GM23338 (cell line): ENCODE measurements at regions not wholly inside any gene's neighbourhood (a gene's known extent, or its start where the extent isn't known, plus 50 kb on each side); places are given as distances from the start of the nearest gene placed in this dataset.

Experiments used
- CREB1 ChIP-seq: fragments of 250-450 bp; sonication (Bioruptor Pico); IDR thresholded peaks from 2 replicates; pipeline ENCODE4 v1.5.0; 2020; ENCODE audit warnings: low read depth, mild to moderate bottlenecking, moderate library complexity
- EZH2 ChIP-seq: fragments of 200-600 bp; sonication (generic); IDR thresholded peaks from one replicate; pipeline ENCODE4 v1.8.0; 2017; ENCODE audit warnings: antibody characterized with exemption, mild to moderate bottlenecking, low read depth; ENCODE audit not compliant: unreplicated experiment
- EZH2phosphoT487 ChIP-seq: fragments of 200-600 bp; sonication (generic); IDR thresholded peaks from one replicate; pipeline ENCODE4 v1.8.1; 2018; ENCODE audit warnings: antibody characterized with exemption; ENCODE audit not compliant: unreplicated experiment
- NANOG ChIP-seq: IDR thresholded peaks from 2 replicates; pipeline ENCODE4 v1.6.1; 2016; ENCODE audit warnings: antibody characterized with exemption, borderline replicate concordance
- POLR2AphosphoS5 ChIP-seq: IDR thresholded peaks from 2 replicates; pipeline ENCODE4 v1.6.1; 2016; ENCODE audit warnings: antibody characterized with exemption, low read depth
- ZNF331 ChIP-seq: fragments of 250-450 bp; sonication (Bioruptor Pico); IDR thresholded peaks from 2 replicates; pipeline ENCODE4 v1.5.0; 2020; ENCODE audit warnings: low read depth, mild to moderate bottlenecking, moderate library complexity
- TF ChIP-seq, protein P1 (sequence below), 2 experiments: fragments of 200-600 bp in 1 of 2; sonication (generic) in 1 of 2; conservative IDR thresholded peaks; 2 replicates each; pipeline versions ENCODE4 v1.5.1 to v1.6.1; 2016 to 2017; ENCODE audit warnings: antibody characterized with exemption in 2 of 2, low read depth in 2 of 2, mild to moderate bottlenecking in 2 of 2, moderate library complexity in 1 of 2
- TF ChIP-seq, protein P2 (sequence below): IDR thresholded peaks from one replicate; pipeline ENCODE4 v1.6.1; 2018; ENCODE audit warnings: antibody characterized with exemption; ENCODE audit not compliant: unreplicated experiment

DNA sequence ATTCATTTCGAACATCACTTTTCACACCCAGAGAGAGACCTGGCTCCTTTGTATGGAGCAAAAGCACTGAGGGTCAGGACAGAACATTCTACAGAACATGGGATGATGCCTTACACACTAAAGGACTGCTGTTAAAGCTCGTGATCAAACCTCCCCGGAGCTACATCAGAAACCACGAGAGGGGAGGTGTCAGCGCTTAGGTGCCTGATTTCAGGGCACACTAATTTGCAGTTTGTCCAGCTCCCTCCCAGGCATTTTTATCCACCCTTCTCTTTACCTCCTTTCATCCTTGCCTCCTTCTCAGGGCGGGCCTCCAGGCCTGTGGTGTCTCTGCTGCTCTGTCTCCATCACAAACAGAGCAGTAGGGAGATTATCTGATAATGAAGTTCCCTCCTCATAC, 127.5 kb downstream of the VPREB1 start:
- TF ChIP-seq, protein P1, sequence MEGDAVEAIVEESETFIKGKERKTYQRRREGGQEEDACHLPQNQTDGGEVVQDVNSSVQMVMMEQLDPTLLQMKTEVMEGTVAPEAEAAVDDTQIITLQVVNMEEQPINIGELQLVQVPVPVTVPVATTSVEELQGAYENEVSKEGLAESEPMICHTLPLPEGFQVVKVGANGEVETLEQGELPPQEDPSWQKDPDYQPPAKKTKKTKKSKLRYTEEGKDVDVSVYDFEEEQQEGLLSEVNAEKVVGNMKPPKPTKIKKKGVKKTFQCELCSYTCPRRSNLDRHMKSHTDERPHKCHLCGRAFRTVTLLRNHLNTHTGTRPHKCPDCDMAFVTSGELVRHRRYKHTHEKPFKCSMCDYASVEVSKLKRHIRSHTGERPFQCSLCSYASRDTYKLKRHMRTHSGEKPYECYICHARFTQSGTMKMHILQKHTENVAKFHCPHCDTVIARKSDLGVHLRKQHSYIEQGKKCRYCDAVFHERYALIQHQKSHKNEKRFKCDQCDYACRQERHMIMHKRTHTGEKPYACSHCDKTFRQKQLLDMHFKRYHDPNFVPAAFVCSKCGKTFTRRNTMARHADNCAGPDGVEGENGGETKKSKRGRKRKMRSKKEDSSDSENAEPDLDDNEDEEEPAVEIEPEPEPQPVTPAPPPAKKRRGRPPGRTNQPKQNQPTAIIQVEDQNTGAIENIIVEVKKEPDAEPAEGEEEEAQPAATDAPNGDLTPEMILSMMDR (conservative IDR thresholded peaks at IDR 0.05; ENCODE audit: low read depth in 2 of 2): no peak
- TF ChIP-seq POLR2AphosphoS5: no peak
- TF ChIP-seq EZH2: no peak
- TF ChIP-seq, protein P2, sequence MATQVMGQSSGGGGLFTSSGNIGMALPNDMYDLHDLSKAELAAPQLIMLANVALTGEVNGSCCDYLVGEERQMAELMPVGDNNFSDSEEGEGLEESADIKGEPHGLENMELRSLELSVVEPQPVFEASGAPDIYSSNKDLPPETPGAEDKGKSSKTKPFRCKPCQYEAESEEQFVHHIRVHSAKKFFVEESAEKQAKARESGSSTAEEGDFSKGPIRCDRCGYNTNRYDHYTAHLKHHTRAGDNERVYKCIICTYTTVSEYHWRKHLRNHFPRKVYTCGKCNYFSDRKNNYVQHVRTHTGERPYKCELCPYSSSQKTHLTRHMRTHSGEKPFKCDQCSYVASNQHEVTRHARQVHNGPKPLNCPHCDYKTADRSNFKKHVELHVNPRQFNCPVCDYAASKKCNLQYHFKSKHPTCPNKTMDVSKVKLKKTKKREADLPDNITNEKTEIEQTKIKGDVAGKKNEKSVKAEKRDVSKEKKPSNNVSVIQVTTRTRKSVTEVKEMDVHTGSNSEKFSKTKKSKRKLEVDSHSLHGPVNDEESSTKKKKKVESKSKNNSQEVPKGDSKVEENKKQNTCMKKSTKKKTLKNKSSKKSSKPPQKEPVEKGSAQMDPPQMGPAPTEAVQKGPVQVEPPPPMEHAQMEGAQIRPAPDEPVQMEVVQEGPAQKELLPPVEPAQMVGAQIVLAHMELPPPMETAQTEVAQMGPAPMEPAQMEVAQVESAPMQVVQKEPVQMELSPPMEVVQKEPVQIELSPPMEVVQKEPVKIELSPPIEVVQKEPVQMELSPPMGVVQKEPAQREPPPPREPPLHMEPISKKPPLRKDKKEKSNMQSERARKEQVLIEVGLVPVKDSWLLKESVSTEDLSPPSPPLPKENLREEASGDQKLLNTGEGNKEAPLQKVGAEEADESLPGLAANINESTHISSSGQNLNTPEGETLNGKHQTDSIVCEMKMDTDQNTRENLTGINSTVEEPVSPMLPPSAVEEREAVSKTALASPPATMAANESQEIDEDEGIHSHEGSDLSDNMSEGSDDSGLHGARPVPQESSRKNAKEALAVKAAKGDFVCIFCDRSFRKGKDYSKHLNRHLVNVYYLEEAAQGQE: no peak
- no peak for TF ChIP-seq ZNF331 (CRISPR knock-in tag)
- TF ChIP-seq CREB1 (CRISPR knock-in tag): no peak
- no peak for TF ChIP-seq EZH2phosphoT487
- TF ChIP-seq NANOG: no peak
